Fibroblast of lung (primary cell): ENCODE measurements at regions not wholly inside any gene's neighbourhood (a gene's known extent, or its start where the extent isn't known, plus 50 kb on each side); places are given as distances from the start of the nearest gene placed in this dataset.

Source experiments
- DNase-seq, 2 donors: peaks; one replicate each; pipeline versions ENCODE4 v3.0.0 to v3.0.0-alpha.2; 2010; ENCODE audit warnings: low read depth in 2 of 2
- H2AFZ ChIP-seq: 2 replicates; pipeline ENCODE4 v1.5.1; 2012; ENCODE audit warnings: low read length, control low read depth, inconsistent platforms
- H3K27ac ChIP-seq: 2 replicates; pipeline ENCODE4 v1.5.1; 2011; ENCODE audit warnings: low read length, control low read depth; ENCODE audit not compliant: insufficient read depth
- H3K27me3 ChIP-seq: 2 replicates; pipeline ENCODE4 v1.5.1; 2011; ENCODE audit warnings: mild to moderate bottlenecking, low read length; ENCODE audit not compliant: control insufficient read depth, insufficient read depth
- H3K36me3 ChIP-seq: 2 replicates; pipeline ENCODE4 v1.5.1; 2011; ENCODE audit warnings: low read length; ENCODE audit not compliant: control insufficient read depth, insufficient read depth
- H3K4me1 ChIP-seq: 2 replicates; pipeline ENCODE4 v1.5.1; 2011; ENCODE audit warnings: low read length; ENCODE audit not compliant: control insufficient read depth, insufficient read depth; ENCODE audit errors: extremely low read depth
- H3K4me2 ChIP-seq: 2 replicates; pipeline ENCODE4 v1.5.1; 2011; ENCODE audit warnings: low read length, control low read depth; ENCODE audit not compliant: insufficient read depth; ENCODE audit errors: extremely low read depth
- H3K4me3 ChIP-seq, 4 experiments: fragments of 200-600 bp in 1 of 4; sonication (generic) in 1 of 4; replicated peaks in 1 of 4; 2 replicates each; pipeline ENCODE4 v1.5.1; 2011 to 2016; ENCODE audit warnings: low read length in 4 of 4, low read depth in 3 of 4, mild to moderate bottlenecking in 3 of 4, control low read depth in 2 of 4, inconsistent platforms in 1 of 4, mixed read lengths in 1 of 4; ENCODE audit not compliant: insufficient read depth in 1 of 4; ENCODE audit errors: control extremely low read depth in 1 of 4
- H3K79me2 ChIP-seq: 2 replicates; pipeline ENCODE4 v1.5.1; 2012; ENCODE audit warnings: mild to moderate bottlenecking, low read length, inconsistent platforms; ENCODE audit not compliant: control insufficient read depth, insufficient read depth
- H3K9ac ChIP-seq: 2 replicates; pipeline ENCODE4 v1.5.1; 2011; ENCODE audit warnings: mild to moderate bottlenecking, low read length, control low read depth; ENCODE audit not compliant: insufficient read depth
- H3K9me3 ChIP-seq: 2 replicates; pipeline ENCODE4 v1.5.1; 2012; ENCODE audit warnings: low read depth, low read length; ENCODE audit not compliant: control insufficient read depth, insufficient read depth
- H4K20me1 ChIP-seq: 2 replicates; pipeline ENCODE4 v1.5.1; 2011; ENCODE audit warnings: low read length; ENCODE audit not compliant: control insufficient read depth, insufficient read depth; ENCODE audit errors: extremely low read depth
- CTCF ChIP-seq, 2 donors: IDR thresholded peaks in 1 of 2; conservative IDR thresholded peaks in 1 of 2; 1 replicate in 1 of 2; 2 replicates in 1 of 2; pipeline ENCODE4 v1.5.1; 2011 to 2012; ENCODE audit warnings: low read length in 2 of 2, control low read depth in 1 of 2, inconsistent platforms in 1 of 2, low read depth in 1 of 2, mild to moderate bottlenecking in 1 of 2
- EZH2 ChIP-seq: IDR thresholded peaks from 2 replicates; pipeline ENCODE4 v1.5.1; 2012; ENCODE audit warnings: low read length, control low read depth, mild to moderate bottlenecking; ENCODE audit errors: missing control alignments

- no peaks in the 10 kb centered on the region for H3K9me3 ChIP-seq
- no peak overlapping the region for H3K9ac ChIP-seq
- no peak overlapping the region for H3K27ac ChIP-seq
- DNase-seq, result no peak
- no peaks in the 10 kb centered on the region for H3K36me3 ChIP-seq
- no peaks in the 10 kb centered on the region for H3K79me2 ChIP-seq
- no peak overlapping the region for H3K4me3 ChIP-seq
- no peak overlapping the region for H2AFZ ChIP-seq
- TF ChIP-seq EZH2 (no peak), CTCF (conservative IDR thresholded peaks at IDR 0.05 in 1 of 2, IDR thresholded peaks at IDR 0.05 in 1 of 2; ENCODE audit: low read depth in 1 of 2, low read length in 2 of 2) (no peak)
- H4K20me1 ChIP-seq, result no peaks in the 10 kb centered on the region
- H3K4me2 ChIP-seq, result no peak overlapping the region
- H3K4me1 ChIP-seq, result no peaks in the 10 kb centered on the region
- H3K27me3 ChIP-seq, result no peaks in the 10 kb centered on the region
Observed at GRCh38 chr15:93182703-93183205, 93.7 kb upstream of the RGMA start.

- Histone ChIP-seq H3K9me3 (no peaks in the 10 kb centered on the region), H3K36me3 (no peaks in the 10 kb centered on the region), H2AFZ (no peak overlapping the region), H3K4me2 (no peak overlapping the region), H3K9ac (no peak overlapping the region), H4K20me1 (no peaks in the 10 kb centered on the region), H3K27ac (no peak overlapping the region), H3K79me2 (no peaks in the 10 kb centered on the region), H3K4me1 (no peaks in the 10 kb centered on the region), H3K27me3 (no peaks in the 10 kb centered on the region), H3K4me3 (no peak overlapping the region)
- no peak for DNase-seq
- no peak for TF ChIP-seq EZH2
- no peak for TF ChIP-seq CTCF (conservative IDR thresholded peaks at IDR 0.05 in 1 of 2, IDR thresholded peaks at IDR 0.05 in 1 of 2; ENCODE audit: low read depth in 1 of 2, low read length in 2 of 2)
Observed at GRCh38 chr15:93180656-93181055, 91.6 kb upstream of the RGMA start.

- Histone ChIP-seq H3K36me3 (no peaks in the 10 kb centered on the region), H3K27me3 (no peaks in the 10 kb centered on the region), H2AFZ (no peak overlapping the region), H3K4me2 (no peak overlapping the region), H3K27ac (no peak overlapping the region), H3K79me2 (no peaks in the 10 kb centered on the region), H3K4me1 (no peaks in the 10 kb centered on the region), H3K4me3 (no peak overlapping the region), H3K9ac (no peak overlapping the region), H4K20me1 (no peaks in the 10 kb centered on the region), H3K9me3 (no peaks in the 10 kb centered on the region)
- no peak for TF ChIP-seq EZH2
- no peak for TF ChIP-seq CTCF (conservative IDR thresholded peaks at IDR 0.05 in 1 of 2, IDR thresholded peaks at IDR 0.05 in 1 of 2; ENCODE audit: low read depth in 1 of 2, low read length in 2 of 2)
- no peak for DNase-seq
Observed at GRCh38 chr15:93180128-93180527, 91.1 kb upstream of the RGMA start.
